GM21423 (cell line): ENCODE measurements at regions not wholly inside any gene's neighbourhood (a gene's known extent, or its start where the extent isn't known, plus 50 kb on each side); places are given as distances from the start of the nearest gene placed in this dataset.

Experiments
- ATAC-seq: cut with Tn5 transposase; IDR thresholded peaks from one replicate; pipeline ENCODE4 v1.9.1; 2021; ENCODE audit warnings: mild to moderate bottlenecking, moderate library complexity; ENCODE audit not compliant: unreplicated experiment

GRCh38 chr10:33754052-33754451, 419.6 kb upstream of the NRP1 start:
- no peak for ATAC-seq

- no peak for ATAC-seq
Measured at GRCh38 chr10:33753389-33753788, 418.9 kb upstream of the NRP1 start.

DNA sequence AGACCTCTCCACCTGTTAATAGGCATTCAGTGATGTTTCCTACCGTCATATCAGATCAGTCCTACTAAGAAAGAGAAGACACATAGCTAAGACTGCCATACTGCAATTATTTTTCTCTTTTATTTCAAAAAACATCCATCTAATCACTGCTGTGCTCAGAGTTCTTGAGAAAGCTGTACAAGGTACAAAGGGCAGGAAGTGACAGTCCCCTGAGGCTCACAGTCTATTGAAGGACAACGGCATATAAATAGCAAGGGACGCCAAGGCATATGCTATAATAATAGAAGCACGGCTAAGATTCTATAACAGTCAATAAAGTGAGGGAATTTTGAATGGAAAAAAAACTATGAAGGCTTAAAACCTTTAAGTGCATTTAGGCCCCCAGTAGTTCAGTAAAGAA, 415.3 kb upstream of the NRP1 start:
- no peak for ATAC-seq

DNA sequence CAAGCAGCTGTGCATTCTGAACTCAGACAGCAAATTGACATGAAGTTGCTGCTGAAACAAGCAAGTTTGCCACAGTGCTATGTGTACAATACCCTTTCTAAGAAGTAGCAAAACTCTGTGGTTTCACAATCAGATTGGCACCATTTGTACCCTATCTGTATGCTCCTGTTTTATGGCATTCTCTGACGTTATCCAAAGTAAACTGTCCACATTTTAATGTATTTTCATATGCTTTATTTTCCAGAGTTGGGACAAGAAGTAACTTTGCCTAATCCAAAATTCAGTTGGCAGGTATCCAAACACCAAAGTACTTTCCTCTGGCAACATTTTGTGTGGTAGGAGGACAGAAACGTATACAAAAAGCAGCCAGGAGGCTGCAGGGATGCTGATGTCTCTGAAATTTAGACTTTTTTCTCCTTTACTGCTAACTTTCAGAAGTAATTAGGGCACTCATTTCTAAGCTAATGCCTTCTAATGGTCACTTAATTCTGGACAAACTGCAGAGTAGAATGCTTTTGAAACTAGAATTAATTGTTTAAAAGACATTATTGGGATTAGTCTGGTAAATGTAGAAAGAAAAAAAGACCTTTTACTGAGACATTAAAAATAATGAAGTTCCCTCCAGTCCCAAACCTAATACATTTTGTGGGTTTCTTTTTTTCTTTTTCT, 414.7 kb upstream of the NRP1 start:
- ATAC-seq, result no peak

- ATAC-seq, result no peak
Measured at GRCh38 chr10:33746836-33747268, 412.4 kb upstream of the NRP1 start.

GRCh38 chr10:33746186-33746585, 411.7 kb upstream of the NRP1 start:
- ATAC-seq, result no peak

DNA sequence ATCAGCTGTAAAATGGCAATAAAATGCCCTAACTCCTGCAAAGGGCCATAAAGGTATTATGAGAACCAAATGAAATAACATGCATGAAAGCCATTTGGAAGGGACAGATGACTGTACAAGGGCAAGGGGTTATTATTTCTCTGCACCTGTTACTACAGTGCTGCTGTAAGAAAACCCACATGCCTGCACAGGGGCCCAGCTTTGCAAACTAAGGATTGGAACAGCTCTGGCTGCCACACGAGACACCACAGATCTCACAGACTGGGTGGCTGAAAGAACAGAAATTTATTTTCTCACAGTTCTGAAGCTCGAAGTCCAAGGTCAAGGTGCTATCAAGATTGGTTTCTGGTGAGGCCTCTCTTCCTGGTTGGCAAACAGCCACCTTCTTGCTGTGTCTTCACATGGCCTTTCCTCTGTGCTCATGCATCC, 409.0 kb upstream of the NRP1 start:
- no peak for ATAC-seq

GRCh38 chr10:33739031-33739430, 404.6 kb upstream of the NRP1 start:
- no peak for ATAC-seq

DNA sequence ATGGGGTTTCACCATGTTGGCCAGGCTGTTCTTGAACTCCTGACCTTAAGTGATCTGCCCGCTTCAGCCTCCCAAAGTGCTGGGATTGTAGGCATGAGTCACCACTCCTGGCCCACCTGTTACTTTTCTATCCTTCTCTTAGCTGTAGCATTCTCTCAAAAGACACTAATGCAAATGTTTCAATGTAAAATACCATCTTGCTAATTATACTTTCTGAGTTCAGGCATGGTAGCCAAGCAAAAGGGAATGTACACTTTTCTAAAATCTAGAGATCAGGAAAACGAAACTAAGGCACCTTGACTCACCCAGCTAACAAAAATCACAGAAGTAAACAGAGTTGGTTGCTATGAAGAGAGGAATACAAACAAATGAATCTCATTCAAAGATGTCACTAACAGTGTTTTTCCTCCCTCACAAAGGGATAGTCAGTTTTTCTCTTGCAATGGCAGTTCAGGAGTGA, 401.0 kb upstream of the NRP1 start:
- ATAC-seq, result no peak

- ATAC-seq, result no peak
Measured at GRCh38 chr10:33734393-33735155, 400.1 kb upstream of the NRP1 start.

- ATAC-seq, result no peak
Measured at GRCh38 chr10:33733058-33733457, 398.6 kb upstream of the NRP1 start.

DNA sequence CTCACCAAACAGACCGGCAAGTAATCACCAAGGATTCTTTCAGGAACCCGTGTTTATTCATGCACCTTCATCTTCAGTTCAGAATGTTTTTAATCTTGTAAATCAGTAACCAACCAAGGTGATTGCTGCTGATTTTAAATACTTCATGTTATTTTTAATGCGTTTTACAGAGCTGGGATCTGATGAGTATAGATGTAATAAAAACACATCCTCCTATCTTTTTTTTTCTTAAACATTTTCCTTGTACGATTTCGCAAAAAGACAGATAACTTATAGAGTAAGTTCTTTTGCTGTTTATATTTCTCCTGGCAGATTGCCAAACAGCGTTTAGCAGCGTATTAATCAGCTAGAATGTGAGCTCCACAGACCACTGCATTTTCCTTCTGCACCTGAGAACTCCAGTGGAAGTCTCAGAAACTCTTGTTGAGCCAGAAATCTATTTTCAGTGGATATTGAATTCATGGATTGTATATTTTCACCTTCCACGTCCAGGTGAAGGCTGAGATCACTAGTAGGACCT, 397.8 kb upstream of the NRP1 start:
- no peak for ATAC-seq

DNA sequence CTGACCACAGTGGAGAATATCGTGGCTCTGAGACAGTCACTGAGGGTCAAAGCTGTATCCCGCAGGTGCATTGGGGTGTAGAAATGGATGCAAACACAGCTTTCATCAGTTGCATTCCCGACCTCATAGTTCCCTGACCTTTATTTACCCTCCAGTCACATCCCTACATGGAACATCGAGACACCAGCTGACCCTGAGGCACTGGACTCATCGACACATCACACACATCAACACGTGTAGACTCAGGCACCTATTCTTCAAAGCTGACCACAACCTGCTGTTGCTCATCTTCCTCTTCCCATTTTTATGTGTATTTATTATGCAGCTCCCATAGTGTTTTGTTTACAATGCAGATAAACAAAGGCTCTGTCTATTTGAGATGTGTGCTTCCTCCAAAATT, 396.9 kb upstream of the NRP1 start:
- no peak for ATAC-seq

- no peak for ATAC-seq
Measured at GRCh38 chr10:33725430-33725829, 391.0 kb upstream of the NRP1 start.

DNA sequence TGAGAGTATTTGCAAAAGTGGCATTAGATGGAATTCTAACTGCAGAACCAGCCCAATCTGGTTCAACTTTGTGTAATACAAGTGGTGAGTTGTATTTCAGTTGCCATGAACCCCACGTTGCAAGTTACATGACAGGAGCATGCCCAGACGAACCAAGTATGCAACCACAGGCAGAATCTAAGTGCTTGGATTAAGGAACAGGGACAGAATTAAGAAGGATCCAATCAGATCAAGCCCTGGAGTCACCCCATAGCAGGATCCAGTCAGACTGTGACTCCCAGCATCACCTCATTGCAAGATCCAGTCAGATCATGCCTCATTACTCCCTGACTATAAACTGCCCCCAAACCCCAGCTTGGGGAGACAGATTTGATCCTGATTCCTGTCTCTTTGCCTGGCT, 388.7 kb upstream of the NRP1 start:
- ATAC-seq, result no peak

- no peak for ATAC-seq
Measured at GRCh38 chr10:33722067-33722466, 387.6 kb upstream of the NRP1 start.

- no peak for ATAC-seq
Measured at GRCh38 chr10:33721509-33721908, 387.0 kb upstream of the NRP1 start.

DNA sequence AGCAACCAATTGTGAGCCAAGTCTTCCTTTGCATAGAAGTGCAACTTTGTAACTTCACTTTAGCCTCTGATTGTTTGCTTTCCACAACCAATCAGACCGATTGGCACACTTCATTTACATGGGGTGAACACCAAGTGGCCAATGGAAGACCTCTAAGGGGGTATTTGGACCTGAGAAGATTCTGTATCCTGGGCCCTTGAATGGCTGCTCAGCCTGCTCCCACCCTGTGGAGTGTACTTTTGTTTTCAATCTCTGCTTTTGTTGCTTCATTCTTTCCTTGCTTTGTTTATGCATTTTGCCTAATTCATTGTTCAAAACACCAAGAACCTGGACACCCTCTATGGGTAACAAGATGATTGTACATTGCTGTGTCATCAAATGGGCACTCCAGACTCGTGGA, 385.7 kb upstream of the NRP1 start:
- no peak for ATAC-seq

GRCh38 chr10:33719005-33719703, 384.7 kb upstream of the NRP1 start:
- ATAC-seq, result no peak

- no peak for ATAC-seq
Measured at GRCh38 chr10:33716501-33717267, 382.2 kb upstream of the NRP1 start.
